Neural progenitor cell (in vitro differentiated cells): ENCODE measurements at regions not wholly inside any gene's neighbourhood (a gene's known extent, or its start where the extent isn't known, plus 50 kb on each side); places are given as distances from the start of the nearest gene placed in this dataset.

ENCODE experiments used
- DNase-seq: peaks from one replicate; pipeline ENCODE4 v3.0.0-alpha.2; 2016; ENCODE audit warnings: low spot score
- H2AFZ ChIP-seq: fragments of 200-600 bp; sonication (generic); replicated peaks from 2 replicates; pipeline ENCODE4 v1.6.1; 2016; ENCODE audit warnings: antibody characterized with exemption
- H3F3A ChIP-seq: fragments of 200-600 bp; sonication (generic); 2 replicates; pipeline ENCODE4 v1.6.1; 2016; ENCODE audit warnings: antibody characterized with exemption, low read depth
- H3K27ac ChIP-seq: fragments of 200-600 bp; sonication (generic); 2 replicates; pipeline ENCODE4 v1.5.1; 2016; ENCODE audit warnings: mild to moderate bottlenecking
- H3K27me3 ChIP-seq: fragments of 200-600 bp; sonication (generic); 2 replicates; pipeline ENCODE4 v1.6.1; 2016; ENCODE audit warnings: mild to moderate bottlenecking, moderate library complexity
- H3K36me3 ChIP-seq: fragments of 200-600 bp; sonication (generic); 2 replicates; pipeline ENCODE4 v1.5.1; 2016
- H3K4me1 ChIP-seq: fragments of 200-600 bp; sonication (generic); 2 replicates; pipeline ENCODE4 v1.6.1; 2016; ENCODE audit warnings: mixed run types
- H3K4me2 ChIP-seq: fragments of 200-600 bp; sonication (generic); 2 replicates; pipeline ENCODE4 v1.6.1; 2016
- H3K4me3 ChIP-seq: fragments of 200-600 bp; sonication (generic); 2 replicates; pipeline ENCODE4 v1.5.1; 2016
- H3K79me2 ChIP-seq: fragments of 200-600 bp; sonication (generic); 2 replicates; pipeline ENCODE4 v1.6.1; 2016; ENCODE audit warnings: low read depth
- H3K9ac ChIP-seq: fragments of 200-600 bp; sonication (generic); 2 replicates; pipeline ENCODE4 v1.6.1; 2016
- H3K9me3 ChIP-seq: fragments of 200-600 bp; sonication (generic); 2 replicates; pipeline ENCODE4 v1.5.1; 2016; ENCODE audit warnings: low read depth
- H4K20me1 ChIP-seq: fragments of 200-600 bp; sonication (generic); 2 replicates; pipeline ENCODE4 v1.6.1; 2016; ENCODE audit warnings: low read depth
- H3K27ac Mint-ChIP-seq: 3 replicates; pipeline ENCODE4 v1.8.0; 2021; ENCODE audit warnings: mixed read lengths
- H3K27me3 Mint-ChIP-seq: 2 replicates; pipeline ENCODE4 v1.8.0; 2022; ENCODE audit warnings: low read depth, mild to moderate bottlenecking, inconsistent platforms, moderate library complexity, mixed read lengths; ENCODE audit not compliant: insufficient read depth
- H3K36me3 Mint-ChIP-seq: 3 replicates; pipeline ENCODE4 v1.8.0; 2021; ENCODE audit warnings: mixed read lengths
- H3K4me1 Mint-ChIP-seq: 3 replicates; pipeline ENCODE4 v1.8.0; 2021; ENCODE audit warnings: mixed read lengths
- H3K4me3 Mint-ChIP-seq: 3 replicates; pipeline ENCODE4 v1.8.0; 2021; ENCODE audit warnings: mild to moderate bottlenecking, moderate library complexity, mixed read lengths
- H3K9me3 Mint-ChIP-seq: 3 replicates; pipeline ENCODE4 v1.8.0; 2020; ENCODE audit warnings: mixed read lengths
- CTCF ChIP-seq: fragments of 200-600 bp; sonication (generic); IDR thresholded peaks from 2 replicates; pipeline ENCODE4 v1.5.1; 2017; ENCODE audit warnings: antibody characterized with exemption, mild to moderate bottlenecking
- EZH2 ChIP-seq: fragments of 200-600 bp; sonication (generic); IDR thresholded peaks from 2 replicates; pipeline ENCODE4 v1.6.1; 2017; ENCODE audit warnings: antibody characterized with exemption, mild to moderate bottlenecking, moderate library complexity
- EZH2phosphoT487 ChIP-seq: fragments of 200-600 bp; sonication (generic); IDR thresholded peaks from 2 replicates; pipeline ENCODE4 v1.6.1; 2017; ENCODE audit warnings: antibody characterized with exemption

- Histone ChIP-seq H3K9me3 (no peaks in the 10 kb centered on the region), H3K4me2 (no peak overlapping the region), H3K36me3 (no peaks in the 10 kb centered on the region), H4K20me1 (no peaks in the 10 kb centered on the region), H3K4me1 (no peaks in the 10 kb centered on the region), H3F3A (no peaks in the 10 kb centered on the region), H3K27me3 (no peaks in the 10 kb centered on the region), H3K9ac (no peak overlapping the region), H3K4me3 (no peak overlapping the region), H3K27ac (no peak overlapping the region), H2AFZ (no peak overlapping the region), H3K79me2 (no peaks in the 10 kb centered on the region)
- Mint-ChIP-seq H3K27ac (no peak overlapping the region), H3K4me3 (no peak overlapping the region), H3K4me1 (no peaks in the 10 kb centered on the region), H3K36me3 (no peaks in the 10 kb centered on the region), H3K27me3 (no peaks in the 10 kb centered on the region), H3K9me3 (no peaks in the 10 kb centered on the region)
- DNase-seq, result peak; percentile 21
- TF ChIP-seq CTCF (peak; percentile 72), EZH2 (no peak)
These were observed 103.3 kb downstream of the MDH1 start for GRCh38 chr2:63692002-63692606.

DNA sequence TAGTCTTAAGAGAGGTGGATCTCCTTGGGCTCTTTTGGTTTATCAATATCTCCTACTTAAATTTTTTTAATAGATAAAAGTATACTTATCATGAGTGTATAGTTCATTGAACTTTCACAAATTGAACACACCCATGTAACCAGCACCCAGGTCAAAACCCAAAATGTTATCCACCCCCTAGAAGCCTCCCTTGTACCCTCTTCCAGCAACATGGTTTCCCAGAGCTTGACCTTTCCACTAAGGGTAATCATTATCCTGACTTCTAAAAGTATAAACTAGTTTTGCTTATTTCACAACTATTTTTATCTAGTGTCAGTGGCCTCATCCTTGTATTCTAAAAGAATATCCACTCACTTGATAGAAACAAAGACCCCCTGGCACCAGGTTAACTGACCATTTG, 106.8 kb downstream of the MDH1 start:
- no peak for TF ChIP-seq EZH2phosphoT487
- no peak for TF ChIP-seq EZH2
- no peak for TF ChIP-seq CTCF
- Histone ChIP-seq H3K9me3 (no peaks in the 10 kb centered on the region), H3K4me1 (no peaks in the 10 kb centered on the region), H3F3A (no peaks in the 10 kb centered on the region), H2AFZ (no peak overlapping the region), H3K9ac (no peak overlapping the region), H3K36me3 (no peaks in the 10 kb centered on the region), H3K4me2 (no peak overlapping the region), H3K4me3 (no peak overlapping the region), H4K20me1 (no peaks in the 10 kb centered on the region), H3K27ac (no peak overlapping the region), H3K27me3 (no peaks in the 10 kb centered on the region), H3K79me2 (no peaks in the 10 kb centered on the region)
- Mint-ChIP-seq H3K4me3 (no peak overlapping the region), H3K4me1 (no peaks in the 10 kb centered on the region), H3K36me3 (no peaks in the 10 kb centered on the region), H3K27me3 (no peaks in the 10 kb centered on the region), H3K27ac (no peak overlapping the region), H3K9me3 (no peaks in the 10 kb centered on the region)
- DNase-seq, result no peak

GRCh38 chr2:63696496-63696895, 107.7 kb downstream of the MDH1 start:
- Histone ChIP-seq H3K27ac (no peak overlapping the region), H4K20me1 (no peaks in the 10 kb centered on the region), H3K79me2 (no peaks in the 10 kb centered on the region), H3K4me2 (no peak overlapping the region), H3K36me3 (no peaks in the 10 kb centered on the region), H3K27me3 (no peaks in the 10 kb centered on the region), H3F3A (no peaks in the 10 kb centered on the region), H3K4me1 (no peaks in the 10 kb centered on the region), H3K9ac (no peak overlapping the region), H3K9me3 (no peaks in the 10 kb centered on the region), H3K4me3 (no peak overlapping the region), H2AFZ (no peak overlapping the region)
- Mint-ChIP-seq H3K4me1 (no peaks in the 10 kb centered on the region), H3K27me3 (no peaks in the 10 kb centered on the region), H3K9me3 (no peaks in the 10 kb centered on the region), H3K27ac (no peak overlapping the region), H3K4me3 (no peak overlapping the region), H3K36me3 (no peaks in the 10 kb centered on the region)
- TF ChIP-seq EZH2phosphoT487 (no peak), CTCF (no peak), EZH2 (no peak)
- no peak for DNase-seq
